MCF 10A (cell line): ENCODE measurements at regions not wholly inside any gene's neighbourhood (a gene's known extent, or its start where the extent isn't known, plus 50 kb on each side); places are given as distances from the start of the nearest gene placed in this dataset.
A peak's percentile ranks its signal among the peaks of the same experiment; 100 is the strongest.

Experiments used
- BruUV-seq: library from RNA; stranded (reverse); fragments of 400-500 nt; replicated peaks from 2 replicates; lab custom pipeline; 2021; lab: Mats Ljungman, UMichigan
- CTCF ChIA-PET: fragments of 300-600 bp; sonication (Branson Sonifier 250); formaldehyde crosslinking; extraction: SDS; loops from one replicate; lab custom pipeline; 2021; ENCODE audit warnings: antibody characterized with exemption, inconsistent platforms; lab: Yijun Ruan, JAX
- POLR2A ChIA-PET: fragments of 300-600, 350-650 bp; sonication (Branson Sonifier 250); formaldehyde crosslinking; extraction: SDS; loops from one replicate; lab custom pipeline; 2020; ENCODE audit warnings: antibody characterized with exemption, inconsistent platforms; lab: Yijun Ruan, JAX
- DNase-seq: peaks from one replicate; pipeline ENCODE4 v3.0.0-alpha.2; 2018; ENCODE audit not compliant: unreplicated experiment
- H3K27ac Mint-ChIP-seq: one replicate; pipeline ENCODE4 v1.8.0; 2022; ENCODE audit warnings: mild to moderate bottlenecking, low read depth, mixed read lengths; ENCODE audit not compliant: unreplicated experiment
- H3K27me3 Mint-ChIP-seq: one replicate; pipeline ENCODE4 v1.8.0; 2022; ENCODE audit warnings: mixed read lengths; ENCODE audit not compliant: insufficient read depth, unreplicated experiment
- H3K36me3 Mint-ChIP-seq: one replicate; pipeline ENCODE4 v1.8.0; 2022; ENCODE audit warnings: mild to moderate bottlenecking, moderate library complexity, mixed read lengths; ENCODE audit not compliant: insufficient read depth, unreplicated experiment
- H3K4me1 Mint-ChIP-seq: one replicate; pipeline ENCODE4 v1.8.0; 2022; ENCODE audit warnings: mixed read lengths; ENCODE audit not compliant: insufficient read depth, unreplicated experiment
- H3K4me3 Mint-ChIP-seq: one replicate; pipeline ENCODE4 v1.8.0; 2022; ENCODE audit warnings: mild to moderate bottlenecking, moderate library complexity, mixed read lengths; ENCODE audit not compliant: unreplicated experiment
- H3K9me3 Mint-ChIP-seq: one replicate; pipeline ENCODE4 v1.8.0; 2022; ENCODE audit warnings: mixed read lengths; ENCODE audit not compliant: unreplicated experiment
- CTCF ChIP-seq: fragments of 200-600 bp; IDR thresholded peaks from one replicate; pipeline ENCODE4 v1.8.0; 2022; ENCODE audit warnings: antibody characterized with exemption, mild to moderate bottlenecking; ENCODE audit not compliant: unreplicated experiment
- intact Hi-C: fragments of 100-400 bp; cut with micrococcal nuclease; formaldehyde crosslinking; loops from 2 replicates; pipeline ENCODE4 v1.14.1; 2022

- H3K27ac Mint-ChIP-seq = no peak overlapping the region
- CTCF ChIA-PET = no interaction called here
These were observed 628.8 kb downstream of the NR2F1-AS1 start for GRCh38 chr5:92952243-92952642.

GRCh38 chr5:92951746-92952145 is 629.3 kb downstream of the NR2F1-AS1 start:
- CTCF ChIA-PET = no interaction called here
- POLR2A ChIA-PET = no interaction called here
- Mint-ChIP-seq H3K9me3 (no peaks in the 10 kb centered on the region), H3K27ac (no peak overlapping the region), H3K4me3 (no peak overlapping the region), H3K27me3 (no peaks in the 10 kb centered on the region), H3K4me1 (no peaks in the 10 kb centered on the region), H3K36me3 (no peaks in the 10 kb centered on the region)
- intact Hi-C loops = no loop called here
- BruUV-seq = no TSS peak
- TF ChIP-seq CTCF = no peak
- no peak for DNase-seq

More at GRCh38 chr5:92952243-92952642, 628.8 kb downstream of the NR2F1-AS1 start:
- Mint-ChIP-seq H3K27me3 (no peaks in the 10 kb centered on the region), H3K4me3 (no peak overlapping the region), H3K36me3 (no peaks in the 10 kb centered on the region), H3K9me3 (no peaks in the 10 kb centered on the region), H3K4me1 (no peaks in the 10 kb centered on the region)
- DNase-seq = no peak
- BruUV-seq = no TSS peak
- POLR2A ChIA-PET = no interaction called here
- no peak for TF ChIP-seq CTCF
- intact Hi-C loops = no loop called here

GRCh38 chr5:92946546-92946945 is 634.5 kb downstream of the NR2F1-AS1 start:
- no peak overlapping the region for H3K27ac Mint-ChIP-seq
- no TSS peak for BruUV-seq
- DNase-seq = no peak
- ChIA-PET POLR2A (no interaction called here), CTCF (interaction anchor here (0.6 kb wide), 1 partner anchor 366 kb away, joined by 3 read pairs; no protein-coding TSS in a partner anchor)
- H3K4me1 Mint-ChIP-seq = peaks cover 11% of the 10 kb centered on the region
- H3K9me3 Mint-ChIP-seq = no peaks in the 10 kb centered on the region
- no peaks in the 10 kb centered on the region for H3K36me3 Mint-ChIP-seq
- no peaks in the 10 kb centered on the region for H3K27me3 Mint-ChIP-seq
- TF ChIP-seq CTCF = no peak
- intact Hi-C loops = no loop called here
- no peak overlapping the region for H3K4me3 Mint-ChIP-seq

GRCh38 chr5:92945605-92946097 is 635.4 kb downstream of the NR2F1-AS1 start:
- H3K4me3 Mint-ChIP-seq = no peak overlapping the region
- ChIA-PET CTCF (interaction anchor here (1.1 kb wide), 1 partner anchor 23 kb away, joined by 3 read pairs; no protein-coding TSS in a partner anchor), POLR2A (interaction anchor here (0.6 kb wide), 1 partner anchor 431 kb away, joined by 3 read pairs; no protein-coding TSS in a partner anchor)
- intact Hi-C loops = no loop called here
- no peaks in the 10 kb centered on the region for H3K27me3 Mint-ChIP-seq
- H3K9me3 Mint-ChIP-seq = no peaks in the 10 kb centered on the region
- H3K27ac Mint-ChIP-seq = peak overlapping the region; percentile 33
- BruUV-seq = no TSS peak
- no peaks in the 10 kb centered on the region for H3K36me3 Mint-ChIP-seq
- no peak for TF ChIP-seq CTCF
- DNase-seq = no peak
- H3K4me1 Mint-ChIP-seq = peaks cover 11% of the 10 kb centered on the region
